Fibroblast of lung (primary cell): ENCODE measurements at regions not wholly inside any gene's neighbourhood (a gene's known extent, or its start where the extent isn't known, plus 50 kb on each side); places are given as distances from the start of the nearest gene placed in this dataset.
A peak's percentile ranks its signal among the peaks of the same experiment; 100 is the strongest.

Source experiments
- DNase-seq, 2 donors: peaks; one replicate each; pipeline versions ENCODE4 v3.0.0 to v3.0.0-alpha.2; 2010; ENCODE audit warnings: low read depth in 2 of 2
- H2AFZ ChIP-seq: 2 replicates; pipeline ENCODE4 v1.5.1; 2012; ENCODE audit warnings: low read length, control low read depth, inconsistent platforms
- H3K27ac ChIP-seq: 2 replicates; pipeline ENCODE4 v1.5.1; 2011; ENCODE audit warnings: low read length, control low read depth; ENCODE audit not compliant: insufficient read depth
- H3K27me3 ChIP-seq: 2 replicates; pipeline ENCODE4 v1.5.1; 2011; ENCODE audit warnings: mild to moderate bottlenecking, low read length; ENCODE audit not compliant: control insufficient read depth, insufficient read depth
- H3K36me3 ChIP-seq: 2 replicates; pipeline ENCODE4 v1.5.1; 2011; ENCODE audit warnings: low read length; ENCODE audit not compliant: control insufficient read depth, insufficient read depth
- H3K4me1 ChIP-seq: 2 replicates; pipeline ENCODE4 v1.5.1; 2011; ENCODE audit warnings: low read length; ENCODE audit not compliant: control insufficient read depth, insufficient read depth; ENCODE audit errors: extremely low read depth
- H3K4me2 ChIP-seq: 2 replicates; pipeline ENCODE4 v1.5.1; 2011; ENCODE audit warnings: low read length, control low read depth; ENCODE audit not compliant: insufficient read depth; ENCODE audit errors: extremely low read depth
- H3K4me3 ChIP-seq, 4 experiments: fragments of 200-600 bp in 1 of 4; sonication (generic) in 1 of 4; replicated peaks in 1 of 4; 2 replicates each; pipeline ENCODE4 v1.5.1; 2011 to 2016; ENCODE audit warnings: low read length in 4 of 4, low read depth in 3 of 4, mild to moderate bottlenecking in 3 of 4, control low read depth in 2 of 4, inconsistent platforms in 1 of 4, mixed read lengths in 1 of 4; ENCODE audit not compliant: insufficient read depth in 1 of 4; ENCODE audit errors: control extremely low read depth in 1 of 4
- H3K79me2 ChIP-seq: 2 replicates; pipeline ENCODE4 v1.5.1; 2012; ENCODE audit warnings: mild to moderate bottlenecking, low read length, inconsistent platforms; ENCODE audit not compliant: control insufficient read depth, insufficient read depth
- H3K9ac ChIP-seq: 2 replicates; pipeline ENCODE4 v1.5.1; 2011; ENCODE audit warnings: mild to moderate bottlenecking, low read length, control low read depth; ENCODE audit not compliant: insufficient read depth
- H3K9me3 ChIP-seq: 2 replicates; pipeline ENCODE4 v1.5.1; 2012; ENCODE audit warnings: low read depth, low read length; ENCODE audit not compliant: control insufficient read depth, insufficient read depth
- H4K20me1 ChIP-seq: 2 replicates; pipeline ENCODE4 v1.5.1; 2011; ENCODE audit warnings: low read length; ENCODE audit not compliant: control insufficient read depth, insufficient read depth; ENCODE audit errors: extremely low read depth
- CTCF ChIP-seq, 2 donors: IDR thresholded peaks in 1 of 2; conservative IDR thresholded peaks in 1 of 2; 1 replicate in 1 of 2; 2 replicates in 1 of 2; pipeline ENCODE4 v1.5.1; 2011 to 2012; ENCODE audit warnings: low read length in 2 of 2, control low read depth in 1 of 2, inconsistent platforms in 1 of 2, low read depth in 1 of 2, mild to moderate bottlenecking in 1 of 2
- EZH2 ChIP-seq: IDR thresholded peaks from 2 replicates; pipeline ENCODE4 v1.5.1; 2012; ENCODE audit warnings: low read length, control low read depth, mild to moderate bottlenecking; ENCODE audit errors: missing control alignments

- no peak for TF ChIP-seq CTCF (conservative IDR thresholded peaks at IDR 0.05 in 1 of 2, IDR thresholded peaks at IDR 0.05 in 1 of 2; ENCODE audit: low read depth in 1 of 2, low read length in 2 of 2)
- no peak for TF ChIP-seq EZH2
- no peaks in the 10 kb centered on the region for H4K20me1 ChIP-seq
- no peak overlapping the region for H3K27ac ChIP-seq
- DNase-seq, result no peak
- no peak overlapping the region for H3K4me2 ChIP-seq
- H3K9me3 ChIP-seq, result no peaks in the 10 kb centered on the region
- H3K9ac ChIP-seq, result no peak overlapping the region
- H3K4me3 ChIP-seq, result no peak overlapping the region
- H3K27me3 ChIP-seq, result no peaks in the 10 kb centered on the region
- H2AFZ ChIP-seq, result no peak overlapping the region
- H3K4me1 ChIP-seq, result no peaks in the 10 kb centered on the region
- no peaks in the 10 kb centered on the region for H3K36me3 ChIP-seq
- H3K79me2 ChIP-seq, result no peaks in the 10 kb centered on the region
Observed at GRCh38 chr2:166673986-166674385, 179.9 kb upstream of the SCN7A start.

GRCh38 chr2:166671801-166672200 is 177.8 kb upstream of the SCN7A start:
- no peaks in the 10 kb centered on the region for H3K4me1 ChIP-seq
- H2AFZ ChIP-seq, result no peak overlapping the region
- H3K27me3 ChIP-seq, result no peaks in the 10 kb centered on the region
- TF ChIP-seq CTCF (conservative IDR thresholded peaks at IDR 0.05 in 1 of 2, IDR thresholded peaks at IDR 0.05 in 1 of 2; ENCODE audit: low read depth in 1 of 2, low read length in 2 of 2) (no peak), EZH2 (no peak)
- DNase-seq, result peak in 1 of 2 donors; percentile 32
- no peaks in the 10 kb centered on the region for H3K36me3 ChIP-seq
- no peak overlapping the region for H3K27ac ChIP-seq
- no peak overlapping the region for H3K4me2 ChIP-seq
- no peak overlapping the region for H3K4me3 ChIP-seq
- H3K9ac ChIP-seq, result no peak overlapping the region
- no peaks in the 10 kb centered on the region for H3K9me3 ChIP-seq
- H3K79me2 ChIP-seq, result no peaks in the 10 kb centered on the region
- no peaks in the 10 kb centered on the region for H4K20me1 ChIP-seq

- Histone ChIP-seq H3K9me3 (no peaks in the 10 kb centered on the region), H3K9ac (no peak overlapping the region), H2AFZ (no peak overlapping the region), H3K36me3 (no peaks in the 10 kb centered on the region), H3K79me2 (no peaks in the 10 kb centered on the region), H3K4me2 (no peak overlapping the region), H3K4me3 (no peak overlapping the region), H3K27me3 (no peaks in the 10 kb centered on the region), H4K20me1 (no peaks in the 10 kb centered on the region), H3K4me1 (no peaks in the 10 kb centered on the region), H3K27ac (no peak overlapping the region)
- TF ChIP-seq CTCF (conservative IDR thresholded peaks at IDR 0.05 in 1 of 2, IDR thresholded peaks at IDR 0.05 in 1 of 2; ENCODE audit: low read depth in 1 of 2, low read length in 2 of 2), result no peak
- TF ChIP-seq EZH2, result no peak
- peak; percentile 50 to 67 for DNase-seq
Observed at GRCh38 chr2:166671235-166671634, 177.2 kb upstream of the SCN7A start.
